ENCODE measurements at regions not wholly inside any gene's neighbourhood (a gene's known extent, or its start where the extent isn't known, plus 50 kb on each side); places are given as distances from the start of the nearest gene placed in this dataset.

- Histone ChIP-seq H3K27ac (ENCODE audit: low read depth in 1 of 3, low read length in 2 of 3) (no peak overlapping the region), H3K4me3 (ENCODE audit: low read depth in 1 of 3, low read length in 3 of 3) (no peak overlapping the region), H3K36me3 (ENCODE audit: control insufficient read depth in 3 of 3, insufficient read depth in 2 of 3, low read depth in 1 of 3, low read length in 3 of 3) (no peaks in the 10 kb centered on the region), H3K9me3 (ENCODE audit: control insufficient read depth in 2 of 2, insufficient read depth in 1 of 2, low read depth in 1 of 2, low read length in 1 of 2) (no peaks in the 10 kb centered on the region), H3K27me3 (ENCODE audit: control insufficient read depth in 3 of 3, insufficient read depth in 3 of 3, low read length in 3 of 3) (no peaks in the 10 kb centered on the region), H3K4me1 (ENCODE audit: control insufficient read depth in 3 of 3, insufficient read depth in 2 of 3, low read depth in 1 of 3, low read length in 2 of 3) (no peaks in the 10 kb centered on the region)
- FAIRE-seq (no peak), DNase-seq (no peak)
- 65 to 84% (median 71%) methylated on average over 2 of the region's 2 CpGs for WGBS, 3 donors
Observed at GRCh38 chr4:30832639-30833038, 112.5 kb downstream of the PCDH7 start.

- FAIRE-seq (no peak), DNase-seq (no peak)
- Histone ChIP-seq H3K27ac (ENCODE audit: low read depth in 1 of 3, low read length in 2 of 3) (no peak overlapping the region), H3K36me3 (ENCODE audit: control insufficient read depth in 3 of 3, insufficient read depth in 2 of 3, low read depth in 1 of 3, low read length in 3 of 3) (no peaks in the 10 kb centered on the region), H3K9me3 (ENCODE audit: control insufficient read depth in 2 of 2, insufficient read depth in 1 of 2, low read depth in 1 of 2, low read length in 1 of 2) (no peaks in the 10 kb centered on the region), H3K4me3 (ENCODE audit: low read depth in 1 of 3, low read length in 3 of 3) (no peak overlapping the region), H3K27me3 (ENCODE audit: control insufficient read depth in 3 of 3, insufficient read depth in 3 of 3, low read length in 3 of 3) (no peaks in the 10 kb centered on the region), H3K4me1 (ENCODE audit: control insufficient read depth in 3 of 3, insufficient read depth in 2 of 3, low read depth in 1 of 3, low read length in 2 of 3) (no peaks in the 10 kb centered on the region)
- WGBS, 3 donors, result 73 to 82% (median 75%) methylated on average over 2 of the region's 2 CpGs
Observed at GRCh38 chr4:30833206-30833605, 113.0 kb downstream of the PCDH7 start.

GRCh38 chr4:30835044-30835443 is 114.9 kb downstream of the PCDH7 start:
- Histone ChIP-seq H3K4me1 (ENCODE audit: control insufficient read depth in 3 of 3, insufficient read depth in 2 of 3, low read depth in 1 of 3, low read length in 2 of 3) (no peaks in the 10 kb centered on the region), H3K36me3 (ENCODE audit: control insufficient read depth in 3 of 3, insufficient read depth in 2 of 3, low read depth in 1 of 3, low read length in 3 of 3) (no peaks in the 10 kb centered on the region), H3K9me3 (ENCODE audit: control insufficient read depth in 2 of 2, insufficient read depth in 1 of 2, low read depth in 1 of 2, low read length in 1 of 2) (no peaks in the 10 kb centered on the region), H3K27me3 (ENCODE audit: control insufficient read depth in 3 of 3, insufficient read depth in 3 of 3, low read length in 3 of 3) (no peaks in the 10 kb centered on the region), H3K27ac (ENCODE audit: low read depth in 1 of 3, low read length in 2 of 3) (no peak overlapping the region), H3K4me3 (ENCODE audit: low read depth in 1 of 3, low read length in 3 of 3) (no peak overlapping the region)
- DNase-seq (no peak), FAIRE-seq (no peak)
- WGBS, 3 donors, result 85 to 94% (median 91%) methylated on average over 11 of the region's 11 CpGs

- no peaks in the 10 kb centered on the region for H3K27me3 ChIP-seq (ENCODE audit: control insufficient read depth in 3 of 3, insufficient read depth in 3 of 3, low read length in 3 of 3)
- no peak overlapping the region for H3K4me3 ChIP-seq (ENCODE audit: low read depth in 1 of 3, low read length in 3 of 3)
- H3K27ac ChIP-seq (ENCODE audit: low read depth in 1 of 3, low read length in 2 of 3), result no peak overlapping the region
- no peaks in the 10 kb centered on the region for H3K9me3 ChIP-seq (ENCODE audit: control insufficient read depth in 2 of 2, insufficient read depth in 1 of 2, low read depth in 1 of 2, low read length in 1 of 2)
- H3K36me3 ChIP-seq (ENCODE audit: control insufficient read depth in 3 of 3, insufficient read depth in 2 of 3, low read depth in 1 of 3, low read length in 3 of 3), result no peaks in the 10 kb centered on the region
- 63 to 76% (median 69%) methylated on average over 1 of the region's 1 CpG for WGBS, 3 donors
- no peaks in the 10 kb centered on the region for H3K4me1 ChIP-seq (ENCODE audit: control insufficient read depth in 3 of 3, insufficient read depth in 2 of 3, low read depth in 1 of 3, low read length in 2 of 3)
- FAIRE-seq (no peak), DNase-seq (no peak)
Observed at GRCh38 chr4:30836231-30836630, 116.1 kb downstream of the PCDH7 start.

- H3K27me3 ChIP-seq (ENCODE audit: control insufficient read depth in 3 of 3, insufficient read depth in 3 of 3, low read length in 3 of 3), result no peaks in the 10 kb centered on the region
- no peak for DNase-seq
- FAIRE-seq, result no peak
- WGBS, 3 donors, result 56 to 63% (median 60%) methylated on average over 2 of the region's 2 CpGs
- no peak overlapping the region for H3K4me3 ChIP-seq (ENCODE audit: low read depth in 1 of 3, low read length in 3 of 3)
- H3K27ac ChIP-seq (ENCODE audit: low read depth in 1 of 3, low read length in 2 of 3), result no peak overlapping the region
- no peaks in the 10 kb centered on the region for H3K4me1 ChIP-seq (ENCODE audit: control insufficient read depth in 3 of 3, insufficient read depth in 2 of 3, low read depth in 1 of 3, low read length in 2 of 3)
- H3K36me3 ChIP-seq (ENCODE audit: control insufficient read depth in 3 of 3, insufficient read depth in 2 of 3, low read depth in 1 of 3, low read length in 3 of 3), result no peaks in the 10 kb centered on the region
- no peaks in the 10 kb centered on the region for H3K9me3 ChIP-seq (ENCODE audit: control insufficient read depth in 2 of 2, insufficient read depth in 1 of 2, low read depth in 1 of 2, low read length in 1 of 2)
Observed at GRCh38 chr4:30837131-30837539, 117.0 kb downstream of the PCDH7 start.

- no peaks in the 10 kb centered on the region for H3K9me3 ChIP-seq (ENCODE audit: control insufficient read depth in 2 of 2, insufficient read depth in 1 of 2, low read depth in 1 of 2, low read length in 1 of 2)
- no peak overlapping the region for H3K4me3 ChIP-seq (ENCODE audit: low read depth in 1 of 3, low read length in 3 of 3)
- no peaks in the 10 kb centered on the region for H3K36me3 ChIP-seq (ENCODE audit: control insufficient read depth in 3 of 3, insufficient read depth in 2 of 3, low read depth in 1 of 3, low read length in 3 of 3)
- H3K4me1 ChIP-seq (ENCODE audit: control insufficient read depth in 3 of 3, insufficient read depth in 2 of 3, low read depth in 1 of 3, low read length in 2 of 3), result no peaks in the 10 kb centered on the region
- 68 to 72% (median 72%) methylated on average over 2 of the region's 2 CpGs for WGBS, 3 donors
- no peak for FAIRE-seq
- no peak for DNase-seq
- no peak overlapping the region for H3K27ac ChIP-seq (ENCODE audit: low read depth in 1 of 3, low read length in 2 of 3)
- no peaks in the 10 kb centered on the region for H3K27me3 ChIP-seq (ENCODE audit: control insufficient read depth in 3 of 3, insufficient read depth in 3 of 3, low read length in 3 of 3)
Observed at GRCh38 chr4:30837861-30838260, 117.7 kb downstream of the PCDH7 start.

GRCh38 chr4:30838331-30838730 is 118.2 kb downstream of the PCDH7 start:
- no peak for FAIRE-seq
- WGBS, 3 donors, result 62 to 69% (median 63%) methylated on average over 3 of the region's 3 CpGs
- H3K9me3 ChIP-seq (ENCODE audit: control insufficient read depth in 2 of 2, insufficient read depth in 1 of 2, low read depth in 1 of 2, low read length in 1 of 2), result no peaks in the 10 kb centered on the region

GRCh38 chr4:30839583-30840520 is 119.7 kb downstream of the PCDH7 start:
- Histone ChIP-seq H3K36me3 (ENCODE audit: control insufficient read depth in 3 of 3, insufficient read depth in 2 of 3, low read depth in 1 of 3, low read length in 3 of 3) (no peaks in the 10 kb centered on the region), H3K27me3 (ENCODE audit: control insufficient read depth in 3 of 3, insufficient read depth in 3 of 3, low read length in 3 of 3) (no peaks in the 10 kb centered on the region), H3K27ac (ENCODE audit: low read depth in 1 of 3, low read length in 2 of 3) (no peak overlapping the region), H3K9me3 (ENCODE audit: control insufficient read depth in 2 of 2, insufficient read depth in 1 of 2, low read depth in 1 of 2, low read length in 1 of 2) (no peaks in the 10 kb centered on the region), H3K4me3 (ENCODE audit: low read depth in 1 of 3, low read length in 3 of 3) (no peak overlapping the region), H3K4me1 (ENCODE audit: control insufficient read depth in 3 of 3, insufficient read depth in 2 of 3, low read depth in 1 of 3, low read length in 2 of 3) (no peaks in the 10 kb centered on the region)
- DNase-seq (no peak), FAIRE-seq (no peak)
- 53 to 83% (median 70%) methylated on average over 6 of the region's 6 CpGs for WGBS, 3 donors

More at GRCh38 chr4:30838331-30838730, 118.2 kb downstream of the PCDH7 start:
- no peaks in the 10 kb centered on the region for H3K4me1 ChIP-seq (ENCODE audit: control insufficient read depth in 3 of 3, insufficient read depth in 2 of 3, low read depth in 1 of 3, low read length in 2 of 3)
- DNase-seq, result no peak
- H3K36me3 ChIP-seq (ENCODE audit: control insufficient read depth in 3 of 3, insufficient read depth in 2 of 3, low read depth in 1 of 3, low read length in 3 of 3), result no peaks in the 10 kb centered on the region
- H3K4me3 ChIP-seq (ENCODE audit: low read depth in 1 of 3, low read length in 3 of 3), result no peak overlapping the region
- no peak overlapping the region for H3K27ac ChIP-seq (ENCODE audit: low read depth in 1 of 3, low read length in 2 of 3)
- H3K27me3 ChIP-seq (ENCODE audit: control insufficient read depth in 3 of 3, insufficient read depth in 3 of 3, low read length in 3 of 3), result no peaks in the 10 kb centered on the region

- H3K4me1 ChIP-seq (ENCODE audit: control insufficient read depth in 3 of 3, insufficient read depth in 2 of 3, low read depth in 1 of 3, low read length in 2 of 3), result no peaks in the 10 kb centered on the region
- H3K4me3 ChIP-seq (ENCODE audit: low read depth in 1 of 3, low read length in 3 of 3), result no peak overlapping the region
- no peak for DNase-seq
- WGBS, 3 donors, result 69 to 86% (median 74%) methylated on average over 3 of the region's 3 CpGs
- no peak for FAIRE-seq
- no peaks in the 10 kb centered on the region for H3K9me3 ChIP-seq (ENCODE audit: control insufficient read depth in 2 of 2, insufficient read depth in 1 of 2, low read depth in 1 of 2, low read length in 1 of 2)
- no peaks in the 10 kb centered on the region for H3K36me3 ChIP-seq (ENCODE audit: control insufficient read depth in 3 of 3, insufficient read depth in 2 of 3, low read depth in 1 of 3, low read length in 3 of 3)
- H3K27me3 ChIP-seq (ENCODE audit: control insufficient read depth in 3 of 3, insufficient read depth in 3 of 3, low read length in 3 of 3), result no peaks in the 10 kb centered on the region
- no peak overlapping the region for H3K27ac ChIP-seq (ENCODE audit: low read depth in 1 of 3, low read length in 2 of 3)
Observed at GRCh38 chr4:30840571-30840970, 120.4 kb downstream of the PCDH7 start.

Data from small intestine (tissue), 7 donors.